H1 (cell line): ENCODE measurements at regions not wholly inside any gene's neighbourhood (a gene's known extent, or its start where the extent isn't known, plus 50 kb on each side); places are given as distances from the start of the nearest gene placed in this dataset.

Source experiments
- CTCF ChIA-PET: fragments of 300-600 bp; sonication (Branson Sonifier 250); formaldehyde crosslinking; loops from one replicate; lab custom pipeline; 2021; ENCODE audit not compliant: partially characterized antibody; lab: Charles Lee
- POLR2A ChIA-PET: fragments of 300-600 bp; sonication (Branson Sonifier 250); formaldehyde crosslinking; loops from one replicate; lab custom pipeline; 2021; ENCODE audit warnings: inconsistent platforms; ENCODE audit not compliant: partially characterized antibody; lab: Charles Lee
- DNase-seq, 2 experiments: peaks; one replicate each; pipeline versions ENCODE4 v3.0.0 to v3.0.0-alpha.2; 2010 to 2022; ENCODE audit warnings: low spot score in 2 of 2, low read depth in 1 of 2, mixed read lengths in 1 of 2
- FAIRE-seq: peaks from 2 replicates; lab custom pipeline; 2011; peaks lifted over from hg19 to GRCh38; lab: Jason Lieb, UNC
- H2AFZ ChIP-seq: 2 replicates; pipeline ENCODE4 v1.8.1; 2012; ENCODE audit warnings: low read length, inconsistent platforms
- H2AK5ac ChIP-seq: 2 replicates; pipeline ENCODE4 v1.6.1; 2013; ENCODE audit warnings: low read depth, low read length
- H2BK120ac ChIP-seq: replicated peaks from 2 replicates; pipeline ENCODE3; 2013; ENCODE audit warnings: low read depth, low read length, inconsistent platforms
- H2BK12ac ChIP-seq: 2 replicates; pipeline ENCODE4 v1.6.1; 2013; ENCODE audit warnings: low read depth, low read length
- H2BK15ac ChIP-seq: 2 replicates; pipeline ENCODE4 v1.6.1; 2013; ENCODE audit warnings: low read length
- H2BK20ac ChIP-seq: 2 replicates; pipeline ENCODE4 v1.6.1; 2013; ENCODE audit warnings: low read length
- H2BK5ac ChIP-seq: 2 replicates; pipeline ENCODE4 v1.6.1; 2013; ENCODE audit warnings: low read depth, low read length
- H3K14ac ChIP-seq: 2 replicates; pipeline ENCODE4 v1.6.1; 2013; ENCODE audit warnings: inconsistent platforms; ENCODE audit not compliant: insufficient read length
- H3K18ac ChIP-seq: 2 replicates; pipeline ENCODE4 v1.6.1; 2013; ENCODE audit warnings: low read length; ENCODE audit errors: extremely low read depth
- H3K23ac ChIP-seq: 2 replicates; pipeline ENCODE4 v1.6.1; 2013; ENCODE audit warnings: inconsistent platforms; ENCODE audit not compliant: insufficient read length
- H3K23me2 ChIP-seq: 2 replicates; pipeline ENCODE4 v1.6.1; 2013; ENCODE audit warnings: low read depth, low read length
- H3K27ac ChIP-seq: 2 replicates; pipeline ENCODE4 v1.6.1; 2011; ENCODE audit warnings: low read depth, low read length, inconsistent platforms
- H3K27me3 ChIP-seq, 4 experiments: replicated peaks in 1 of 4; 1 replicate in 1 of 4; 2 replicates in 3 of 4; pipeline versions ENCODE4 v1.6.1 to v1.8.1; 2011 to 2013; ENCODE audit warnings: low read length in 3 of 4, mild to moderate bottlenecking in 3 of 4, inconsistent platforms in 2 of 4, mixed read lengths in 2 of 4, moderate library complexity in 1 of 4; ENCODE audit not compliant: control insufficient read depth in 3 of 4, insufficient read depth in 3 of 4; ENCODE audit errors: extremely low read depth in 1 of 4
- H3K36me3 ChIP-seq, 4 experiments: 2 replicates each; pipeline versions ENCODE4 v1.6.1 to v1.8.1; 2011 to 2013; ENCODE audit warnings: mild to moderate bottlenecking in 4 of 4, low read length in 3 of 4, moderate library complexity in 2 of 4, control low read depth in 1 of 4, inconsistent platforms in 1 of 4; ENCODE audit not compliant: insufficient read depth in 4 of 4, control insufficient read depth in 2 of 4
- H3K4ac ChIP-seq: replicated peaks from 2 replicates; pipeline ENCODE3; 2013; ENCODE audit warnings: low read length, low read depth, mixed read lengths, inconsistent platforms; ENCODE audit not compliant: insufficient read length
- H3K4me1 ChIP-seq, 4 experiments: replicated peaks in 1 of 4; 1 replicate in 1 of 4; 2 replicates in 3 of 4; pipeline versions ENCODE4 v1.6.1 to v1.8.1; 2011 to 2013; ENCODE audit warnings: low read length in 3 of 4, inconsistent platforms in 2 of 4, mixed read lengths in 1 of 4; ENCODE audit not compliant: insufficient read depth in 4 of 4, control insufficient read depth in 3 of 4
- H3K4me2 ChIP-seq, 2 experiments: 2 replicates each; pipeline versions ENCODE4 v1.6.1 to v1.8.1; 2011 to 2013; ENCODE audit warnings: low read depth in 2 of 2, low read length in 2 of 2, control low read depth in 1 of 2, inconsistent platforms in 1 of 2, mild to moderate bottlenecking in 1 of 2; ENCODE audit not compliant: insufficient read depth in 1 of 2
- H3K4me3 ChIP-seq, 4 experiments: fragments of 200-600, 300-600 bp in 1 of 4; sonication (generic), shearing (Covaris generic), sonication (Bioruptor Twin) in 1 of 4; 2 replicates each; pipeline versions ENCODE4 v1.5.1 to v1.8.1; 2011 to 2016; ENCODE audit warnings: low read length in 4 of 4, low read depth in 3 of 4, control low read depth in 2 of 4, inconsistent platforms in 2 of 4, mild to moderate bottlenecking in 2 of 4, mixed read lengths in 1 of 4, moderate library complexity in 1 of 4; ENCODE audit not compliant: insufficient read depth in 2 of 4; ENCODE audit errors: extremely low read depth in 1 of 4
- H3K56ac ChIP-seq: replicated peaks from 2 replicates; pipeline ENCODE3; 2013; ENCODE audit warnings: low read depth, mild to moderate bottlenecking, mixed read lengths, low read length, inconsistent platforms; ENCODE audit not compliant: insufficient read length
- H3K79me1 ChIP-seq: 2 replicates; pipeline ENCODE4 v1.6.1; 2013; ENCODE audit warnings: low read depth, low read length, control low read depth
- H3K79me2 ChIP-seq, 2 experiments: 2 replicates each; pipeline versions ENCODE4 v1.6.1 to v1.8.1; 2012 to 2013; ENCODE audit warnings: low read length in 2 of 2, mild to moderate bottlenecking in 2 of 2, inconsistent platforms in 1 of 2; ENCODE audit not compliant: insufficient read depth in 2 of 2, control insufficient read depth in 1 of 2
- H3K9ac ChIP-seq, 4 experiments: replicated peaks in 1 of 4; 1 replicate in 1 of 4; 2 replicates in 3 of 4; pipeline versions ENCODE4 v1.6.1 to v1.8.1; 2011 to 2013; ENCODE audit warnings: low read depth in 3 of 4, low read length in 3 of 4, control low read depth in 2 of 4, mild to moderate bottlenecking in 2 of 4, moderate library complexity in 2 of 4, inconsistent platforms in 1 of 4; ENCODE audit errors: extremely low read depth in 1 of 4
- H3K9me3 ChIP-seq, 2 experiments: 2 replicates each; pipeline versions ENCODE4 v1.6.1 to v1.8.1; 2012 to 2013; ENCODE audit warnings: mild to moderate bottlenecking in 2 of 2, moderate library complexity in 2 of 2, control low read depth in 1 of 2, inconsistent platforms in 1 of 2, low read depth in 1 of 2, low read length in 1 of 2, mixed read lengths in 1 of 2; ENCODE audit not compliant: insufficient read depth in 2 of 2
- H4K20me1 ChIP-seq, 2 experiments: replicated peaks in 1 of 2; 2 replicates each; pipeline versions ENCODE3 to v1.8.1; 2011 to 2013; ENCODE audit warnings: inconsistent platforms in 2 of 2, low read length in 2 of 2, mild to moderate bottlenecking in 1 of 2; ENCODE audit not compliant: insufficient read depth in 2 of 2, control insufficient read depth in 1 of 2
- H4K5ac ChIP-seq: 2 replicates; pipeline ENCODE4 v1.6.1; 2013; ENCODE audit warnings: low read length, low read depth, mixed read lengths, inconsistent platforms; ENCODE audit not compliant: insufficient read length
- H4K8ac ChIP-seq: 2 replicates; pipeline ENCODE4 v1.8.0; 2013; ENCODE audit warnings: mild to moderate bottlenecking, moderate library complexity, low read length, inconsistent platforms; ENCODE audit not compliant: insufficient read depth; ENCODE audit errors: extremely low read depth
- H4K91ac ChIP-seq: replicated peaks from 2 replicates; pipeline ENCODE3; 2013; ENCODE audit warnings: low read length, mixed read lengths, inconsistent platforms; ENCODE audit not compliant: insufficient read length
- BACH1 ChIP-seq: IDR thresholded peaks from 2 replicates; pipeline ENCODE4 v1.6.1; 2012; ENCODE audit warnings: low read length, improper control_type of control experiment
- EGR1 ChIP-seq: IDR thresholded peaks from 2 replicates; pipeline ENCODE4 v1.6.1; 2011; ENCODE audit warnings: low read depth, low read length, borderline replicate concordance
- EP300 ChIP-seq, 2 experiments: IDR thresholded peaks; 1 replicate in 1 of 2; 2 replicates in 1 of 2; pipeline ENCODE4 v1.6.1; 2011 to 2012; ENCODE audit warnings: low read depth in 2 of 2, low read length in 2 of 2, mild to moderate bottlenecking in 2 of 2, borderline replicate concordance in 1 of 2, inconsistent platforms in 1 of 2, moderate library complexity in 1 of 2
- HDAC6 ChIP-seq: IDR thresholded peaks from one replicate; pipeline ENCODE4 v1.7.1; 2012; ENCODE audit warnings: low read depth, mild to moderate bottlenecking, inconsistent platforms, low read length, moderate library complexity
- KDM4A ChIP-seq: IDR thresholded peaks from one replicate; pipeline ENCODE4 v1.7.1; 2012; ENCODE audit warnings: low read depth, mild to moderate bottlenecking, moderate library complexity, low read length, inconsistent platforms; ENCODE audit not compliant: severe bottlenecking
- KDM5A ChIP-seq: fragments of 200-600 bp; IDR thresholded peaks from 2 replicates; pipeline ENCODE4 v1.7.1; 2012; ENCODE audit warnings: mild to moderate bottlenecking, low read length, inconsistent platforms, mixed read lengths
- NRF1 ChIP-seq: IDR thresholded peaks from 2 replicates; pipeline ENCODE4 v1.6.1; 2011; ENCODE audit warnings: mild to moderate bottlenecking, low read depth, low read length, improper control_type of control experiment
- POLR2AphosphoS5 ChIP-seq: IDR thresholded peaks from 2 replicates; pipeline ENCODE4 v1.6.1; 2011; ENCODE audit warnings: low read depth, low read length
- RAD21 ChIP-seq, 2 experiments: IDR thresholded peaks in 1 of 2; conservative IDR thresholded peaks in 1 of 2; 2 replicates each; pipeline ENCODE4 v1.6.1; 2011; ENCODE audit warnings: low read depth in 2 of 2, low read length in 2 of 2, improper control_type of control experiment in 1 of 2, inconsistent platforms in 1 of 2, mild to moderate bottlenecking in 1 of 2, moderate library complexity in 1 of 2
- SIN3A ChIP-seq, 2 experiments: IDR thresholded peaks in 1 of 2; conservative IDR thresholded peaks in 1 of 2; 2 replicates each; pipeline ENCODE4 v1.6.1; 2011 to 2012; ENCODE audit warnings: low read length in 2 of 2, improper control_type of control experiment in 1 of 2, low read depth in 1 of 2, mild to moderate bottlenecking in 1 of 2
- SIRT6 ChIP-seq: IDR thresholded peaks from one replicate; pipeline ENCODE4 v1.7.1; 2012; ENCODE audit warnings: low read length, inconsistent platforms
- SRF ChIP-seq: IDR thresholded peaks from 2 replicates; pipeline ENCODE4 v1.6.1; 2011; ENCODE audit warnings: mild to moderate bottlenecking, low read depth, low read length, moderate library complexity
- WGBS, 2 experiments: shearing (Covaris generic) in 1 of 2; methylation state at CpG; one replicate each; pipeline versions ENCODE4 v1.1.6 to v1.1.7; 2013 to 2015; ENCODE audit warnings: low lambda C conversion rate in 2 of 2, mixed read lengths in 2 of 2, inconsistent platforms in 1 of 2, low coverage in 1 of 2, missing lambda C conversion rate in 1 of 2; ENCODE audit not compliant: insufficient replicate concordance in 2 of 2, insufficient coverage in 1 of 2, insufficient read length in 1 of 2; ENCODE audit errors: extremely low coverage in 1 of 2, missing lambda C conversion rate in 1 of 2; 5-methylcytosine and 5-hydroxymethylcytosine counted together
- TF ChIP-seq, protein P1 (sequence below): IDR thresholded peaks from 2 replicates; pipeline ENCODE4 v1.6.1; 2011; ENCODE audit warnings: low read depth, mild to moderate bottlenecking, low read length; ENCODE audit not compliant: insufficient read depth

DNA sequence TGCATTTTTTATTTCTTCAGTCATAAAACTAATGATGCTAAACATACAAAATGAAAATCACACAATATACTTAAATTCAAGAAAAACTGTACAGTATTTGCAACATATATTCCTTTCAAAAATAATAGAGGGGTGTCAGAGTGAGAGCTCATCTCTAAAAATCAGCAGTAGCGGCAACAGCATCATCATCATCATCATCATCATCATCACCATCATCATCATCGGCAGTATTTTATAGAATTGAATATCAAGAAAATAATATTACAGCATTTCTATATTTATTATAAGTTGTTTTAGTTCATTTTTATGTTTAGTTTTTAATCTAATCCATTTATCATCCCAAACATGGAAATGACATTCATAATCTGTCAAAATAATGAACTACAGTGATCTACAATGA is 67.4 kb upstream of the PPP1R3A start:
- no peak overlapping the region for H4K91ac ChIP-seq
- H4K20me1 ChIP-seq = no peaks in the 10 kb centered on the region
- H3K23ac ChIP-seq = no peak overlapping the region
- H3K4ac ChIP-seq = no peak overlapping the region
- H4K5ac ChIP-seq = no peak overlapping the region
- DNase-seq = no peak
- H2BK12ac ChIP-seq = no peak overlapping the region
- H2BK120ac ChIP-seq = no peak overlapping the region
- no peaks in the 10 kb centered on the region for H3K79me1 ChIP-seq
- FAIRE-seq = no peak
- no peak overlapping the region for H3K4me3 ChIP-seq
- WGBS, 2 experiments = 97% methylated on average over 2 of the region's 2 CpGs; no CpG with 5 or more reads in 1 of the 2 experiments
- ChIA-PET POLR2A (no interaction called here), CTCF (no interaction called here)
- no peaks in the 10 kb centered on the region for H3K27me3 ChIP-seq
- no peak overlapping the region for H3K4me2 ChIP-seq
- no peak for TF ChIP-seq KDM4A
- TF ChIP-seq, protein P1, sequence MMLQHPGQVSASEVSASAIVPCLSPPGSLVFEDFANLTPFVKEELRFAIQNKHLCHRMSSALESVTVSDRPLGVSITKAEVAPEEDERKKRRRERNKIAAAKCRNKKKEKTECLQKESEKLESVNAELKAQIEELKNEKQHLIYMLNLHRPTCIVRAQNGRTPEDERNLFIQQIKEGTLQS = no peak
- no peak for TF ChIP-seq EGR1
- TF ChIP-seq SRF = no peak
- no peak for TF ChIP-seq EP300 (IDR thresholded peaks at IDR 0.05; ENCODE audit: borderline replicate concordance in 1 of 2, low read depth in 2 of 2, low read length in 2 of 2)
- no peak for TF ChIP-seq BACH1
- no peak for TF ChIP-seq SIRT6
- TF ChIP-seq KDM5A = no peak
- TF ChIP-seq NRF1 = no peak
- TF ChIP-seq RAD21 (IDR thresholded peaks at IDR 0.05 in 1 of 2, conservative IDR thresholded peaks at IDR 0.05 in 1 of 2; ENCODE audit: low read depth in 2 of 2, low read length in 2 of 2) = no peak
- TF ChIP-seq SIN3A (conservative IDR thresholded peaks at IDR 0.05 in 1 of 2, IDR thresholded peaks at IDR 0.05 in 1 of 2; ENCODE audit: low read depth in 1 of 2, low read length in 2 of 2) = no peak
- TF ChIP-seq POLR2AphosphoS5 = no peak
- TF ChIP-seq HDAC6 = no peak
- H3K56ac ChIP-seq = no peak overlapping the region
- no peak overlapping the region for H2BK15ac ChIP-seq
- no peak overlapping the region for H3K27ac ChIP-seq
- H3K23me2 ChIP-seq = no peaks in the 10 kb centered on the region; the same call in 1 of the 2 replicates
- no peak overlapping the region for H2AK5ac ChIP-seq
- no peaks in the 10 kb centered on the region for H3K79me2 ChIP-seq
- H3K18ac ChIP-seq = no peak overlapping the region
- H3K4me1 ChIP-seq = no peaks in the 10 kb centered on the region
- H3K36me3 ChIP-seq = no peaks in the 10 kb centered on the region
- H2AFZ ChIP-seq = no peak overlapping the region
- H4K8ac ChIP-seq = no peak overlapping the region
- H3K9ac ChIP-seq = no peak overlapping the region
- no peak overlapping the region for H3K14ac ChIP-seq
- H2BK20ac ChIP-seq = no peak overlapping the region
- peaks cover 5 to 6% of the 10 kb centered on the region in 2 experiments; a peak in 1 of 4 replicates for H3K9me3 ChIP-seq
- no peak overlapping the region for H2BK5ac ChIP-seq
